GM23338 (cell line): ENCODE measurements at regions not wholly inside any gene's neighbourhood (a gene's known extent, or its start where the extent isn't known, plus 50 kb on each side); places are given as distances from the start of the nearest gene placed in this dataset.
A peak's percentile ranks its signal among the peaks of the same experiment; 100 is the strongest.

Source experiments
- ATAC-seq: fragments of 200-7000 bp; cut with Tn5 transposase; 3 replicates; pipeline ENCODE4 v1.9.1; 2020
- DNase-seq: peaks from one replicate; pipeline ENCODE4 v3.0.0-alpha.2; 2015; ENCODE audit warnings: low spot score
- H2AFZ ChIP-seq: fragments of 200-600 bp; sonication (generic); 2 replicates; pipeline ENCODE4 v1.8.0; 2016; ENCODE audit warnings: antibody characterized with exemption, mild to moderate bottlenecking, moderate library complexity
- H3F3A ChIP-seq: fragments of 200-600 bp; sonication (generic); replicated peaks from 2 replicates; pipeline ENCODE4 v1.8.0; 2017; ENCODE audit warnings: antibody characterized with exemption, mixed run types, low read depth
- H3K27ac ChIP-seq: fragments of 200-600 bp; sonication (generic); 2 replicates; pipeline ENCODE4 v1.6.1; 2016; ENCODE audit warnings: low read depth
- H3K27me3 ChIP-seq: fragments of 200-600 bp; sonication (generic); 2 replicates; pipeline ENCODE4 v1.8.0; 2016; ENCODE audit warnings: mild to moderate bottlenecking, mixed run types, moderate library complexity; ENCODE audit not compliant: insufficient read depth
- H3K36me3 ChIP-seq: fragments of 200-600 bp; sonication (generic); 2 replicates; pipeline ENCODE4 v1.8.0; 2016; ENCODE audit warnings: mild to moderate bottlenecking; ENCODE audit not compliant: insufficient read depth
- H3K4me1 ChIP-seq: fragments of 200-600 bp; sonication (generic); 2 replicates; pipeline ENCODE4 v1.8.0; 2016; ENCODE audit warnings: mild to moderate bottlenecking, moderate library complexity; ENCODE audit not compliant: insufficient read depth
- H3K4me2 ChIP-seq: fragments of 200-600 bp; sonication (generic); 2 replicates; pipeline ENCODE4 v1.7.1; 2017; ENCODE audit warnings: mixed run types
- H3K4me3 ChIP-seq: fragments of 200-600 bp; sonication (generic); 2 replicates; pipeline ENCODE4 v1.6.1; 2016; ENCODE audit warnings: mixed run types
- H3K79me2 ChIP-seq: fragments of 200-600 bp; sonication (generic); replicated peaks from 2 replicates; pipeline ENCODE4 v1.8.0; 2017; ENCODE audit warnings: mild to moderate bottlenecking; ENCODE audit not compliant: insufficient read depth
- H3K9me2 ChIP-seq: fragments of 200-600 bp; sonication (generic); 2 replicates; pipeline ENCODE4 v1.8.0; 2017; ENCODE audit not compliant: insufficient read depth
- H4K20me1 ChIP-seq: fragments of 200-600 bp; sonication (generic); replicated peaks from 2 replicates; pipeline ENCODE4 v1.8.0; 2017; ENCODE audit warnings: mild to moderate bottlenecking; ENCODE audit not compliant: insufficient read depth
- H3K27ac Mint-ChIP-seq: 2 replicates; pipeline ENCODE4 v1.8.0; 2020; ENCODE audit warnings: inconsistent platforms, mild to moderate bottlenecking, moderate library complexity, mixed read lengths
- H3K27me3 Mint-ChIP-seq: 3 replicates; pipeline ENCODE4 v1.8.0; 2022; ENCODE audit warnings: low read depth, mild to moderate bottlenecking, moderate library complexity, mixed read lengths, inconsistent platforms; ENCODE audit not compliant: insufficient read depth, poor library complexity
- H3K36me3 Mint-ChIP-seq: 3 replicates; pipeline ENCODE4 v1.8.0; 2021; ENCODE audit warnings: low read depth, mild to moderate bottlenecking, inconsistent platforms, moderate library complexity, mixed read lengths
- H3K4me1 Mint-ChIP-seq: 3 replicates; pipeline ENCODE4 v1.8.0; 2020; ENCODE audit warnings: mild to moderate bottlenecking, inconsistent platforms, mixed read lengths
- H3K4me3 Mint-ChIP-seq: 3 replicates; pipeline ENCODE4 v1.8.0; 2021; ENCODE audit warnings: moderate library complexity, mild to moderate bottlenecking, inconsistent platforms, mixed read lengths
- H3K9me3 Mint-ChIP-seq: 3 replicates; pipeline ENCODE4 v1.8.0; 2020; ENCODE audit warnings: moderate library complexity, mild to moderate bottlenecking, inconsistent platforms, mixed read lengths
- CREB1 ChIP-seq: fragments of 250-450 bp; sonication (Bioruptor Pico); IDR thresholded peaks from 2 replicates; pipeline ENCODE4 v1.5.0; 2020; ENCODE audit warnings: low read depth, mild to moderate bottlenecking, moderate library complexity
- EZH2phosphoT487 ChIP-seq: fragments of 200-600 bp; sonication (generic); IDR thresholded peaks from one replicate; pipeline ENCODE4 v1.8.1; 2018; ENCODE audit warnings: antibody characterized with exemption; ENCODE audit not compliant: unreplicated experiment
- JUNB ChIP-seq: IDR thresholded peaks from one replicate; pipeline ENCODE4 v1.6.1; 2016; ENCODE audit warnings: antibody characterized with exemption; ENCODE audit not compliant: unreplicated experiment
- NANOG ChIP-seq: IDR thresholded peaks from 2 replicates; pipeline ENCODE4 v1.6.1; 2016; ENCODE audit warnings: antibody characterized with exemption, borderline replicate concordance
- POLR2AphosphoS5 ChIP-seq: IDR thresholded peaks from 2 replicates; pipeline ENCODE4 v1.6.1; 2016; ENCODE audit warnings: antibody characterized with exemption, low read depth
- STAT1 ChIP-seq: IDR thresholded peaks from one replicate; pipeline ENCODE4 v1.6.1; 2016; ENCODE audit warnings: antibody characterized with exemption; ENCODE audit not compliant: unreplicated experiment
- ZNF114 ChIP-seq: fragments of 250-450 bp; sonication (Bioruptor Pico); IDR thresholded peaks from 2 replicates; pipeline ENCODE4 v1.5.0; 2020; ENCODE audit warnings: mild to moderate bottlenecking, moderate library complexity

DNA sequence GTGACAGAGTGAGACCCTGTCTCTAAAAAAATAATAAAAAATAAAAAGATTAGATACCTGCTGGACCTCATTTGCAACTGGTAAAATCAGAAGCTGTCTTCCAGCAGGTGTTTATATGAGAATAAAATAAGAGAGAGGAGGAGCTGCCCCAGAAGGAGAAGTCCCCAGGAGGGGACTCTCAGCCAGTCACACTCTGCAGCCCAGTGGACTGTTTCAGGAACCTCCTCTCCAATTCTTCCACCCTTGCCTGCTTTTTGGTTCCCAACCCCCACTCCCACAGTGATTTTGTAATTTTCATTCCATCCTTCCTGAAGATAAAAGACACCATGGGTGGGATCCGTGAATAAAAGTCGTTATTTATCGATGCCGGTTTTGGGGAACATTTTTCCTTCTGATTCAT, 56.9 kb upstream of the TSHZ3 start:
- Histone ChIP-seq H3K4me3 (no peak overlapping the region), H3K9me2 (peaks cover 41% of the 10 kb centered on the region), H2AFZ (no peak overlapping the region), H3K36me3 (no peaks in the 10 kb centered on the region), H4K20me1 (no peaks in the 10 kb centered on the region), H3K4me2 (no peak overlapping the region), H3K27ac (no peak overlapping the region), H3K4me1 (peaks cover 12% of the 10 kb centered on the region), H3K79me2 (no peaks in the 10 kb centered on the region), H3F3A (no peaks in the 10 kb centered on the region), H3K27me3 (no peaks in the 10 kb centered on the region)
- H3K36me3 Mint-ChIP-seq, result peaks cover 3% of the 10 kb centered on the region; the same call in 2 of the 3 replicates
- DNase-seq (no peak), ATAC-seq (no peak)
- no peaks in the 10 kb centered on the region; the same call in 2 of the 3 replicates for H3K9me3 Mint-ChIP-seq
- no peaks in the 10 kb centered on the region for H3K27me3 Mint-ChIP-seq
- H3K4me1 Mint-ChIP-seq, result peaks cover 18% of the 10 kb centered on the region
- TF ChIP-seq ZNF114 (CRISPR knock-in tag) (no peak), JUNB (no peak), POLR2AphosphoS5 (no peak), CREB1 (CRISPR knock-in tag) (no peak), STAT1 (no peak)
- no peak overlapping the region for H3K4me3 Mint-ChIP-seq
- H3K27ac Mint-ChIP-seq, result no peak overlapping the region

DNA sequence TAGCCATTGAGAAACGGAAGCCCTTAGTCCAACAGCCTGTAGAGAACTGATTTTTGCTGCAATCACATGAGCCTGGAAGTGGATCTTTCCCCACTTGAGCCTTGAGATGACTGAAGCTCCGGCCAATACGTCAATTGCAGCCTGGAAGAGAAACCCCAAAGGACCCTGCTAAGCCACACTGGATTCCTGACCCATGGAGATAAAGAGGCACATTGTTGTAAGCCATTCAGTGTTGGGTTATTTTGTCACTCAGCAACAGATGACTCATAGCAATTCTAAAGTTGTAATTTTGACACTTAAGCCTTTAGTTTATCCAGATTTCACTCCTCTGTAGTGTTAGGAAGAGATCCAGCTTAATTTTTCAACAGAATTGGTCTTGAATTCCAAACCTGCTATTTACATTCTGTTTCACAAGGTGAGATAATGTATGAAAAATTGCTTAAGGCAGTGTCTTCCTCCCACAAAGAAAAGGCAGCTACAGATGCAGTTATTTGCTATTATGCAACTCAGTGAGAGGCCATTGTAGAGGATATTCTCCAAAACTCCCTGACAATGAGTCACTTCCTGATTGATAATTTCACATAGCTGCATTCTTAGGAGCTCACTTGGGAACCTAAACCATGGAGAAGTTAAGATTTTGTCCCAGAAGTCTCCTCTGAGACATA, 59.4 kb upstream of the TSHZ3 start:
- Mint-ChIP-seq H3K27me3 (peaks cover 2% of the 10 kb centered on the region), H3K36me3 (peaks cover 3% of the 10 kb centered on the region; the same call in 2 of the 3 replicates), H3K27ac (peak overlapping the region; percentile 80), H3K4me3 (no peak overlapping the region), H3K9me3 (no peaks in the 10 kb centered on the region; the same call in 2 of the 3 replicates), H3K4me1 (peaks cover 16% of the 10 kb centered on the region)
- Histone ChIP-seq H3K27ac (peak overlapping the region; percentile 87), H3K79me2 (no peaks in the 10 kb centered on the region), H2AFZ (0 out of 2 replicates have a peak overlapping the region, but pooled peaks have one; percentile 1), H3F3A (no peaks in the 10 kb centered on the region), H3K27me3 (no peaks in the 10 kb centered on the region), H3K4me2 (peak overlapping the region; percentile 2; the same call in 1 of the 2 replicates), H3K4me1 (peaks cover 12% of the 10 kb centered on the region), H3K9me2 (peaks cover 54% of the 10 kb centered on the region), H3K4me3 (no peak overlapping the region), H3K36me3 (no peaks in the 10 kb centered on the region), H4K20me1 (no peaks in the 10 kb centered on the region)
- ATAC-seq (no peak), DNase-seq (no peak)
- peak; percentile 55; the same call in 1 of the 2 replicates for TF ChIP-seq NANOG
- no peak for TF ChIP-seq EZH2phosphoT487

DNA sequence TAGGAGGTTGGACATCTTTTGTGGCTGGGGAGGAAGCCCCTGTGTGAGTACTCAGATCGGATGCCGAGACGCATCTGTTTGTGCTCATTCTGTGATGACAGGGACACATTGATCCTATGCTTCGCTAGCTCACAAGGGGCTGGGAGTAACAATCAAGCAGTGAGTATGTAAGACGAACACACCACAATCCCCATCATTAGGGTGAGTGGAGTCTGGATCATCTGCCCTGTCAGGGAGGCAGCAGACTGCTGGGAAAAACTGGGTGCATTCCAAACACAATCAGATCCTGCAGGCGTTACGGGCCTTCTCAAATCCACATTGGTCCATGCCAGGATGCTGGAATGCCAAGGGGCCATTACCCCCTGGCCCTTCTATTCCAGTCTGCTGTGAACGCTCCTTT, 64.1 kb upstream of the TSHZ3 start:
- Histone ChIP-seq H3K27ac (no peak overlapping the region), H3K4me3 (no peak overlapping the region), H3K27me3 (no peaks in the 10 kb centered on the region), H3F3A (no peaks in the 10 kb centered on the region), H4K20me1 (no peaks in the 10 kb centered on the region), H3K4me2 (no peak overlapping the region), H3K79me2 (no peaks in the 10 kb centered on the region), H3K9me2 (peaks cover 31% of the 10 kb centered on the region), H3K36me3 (no peaks in the 10 kb centered on the region), H2AFZ (no peak overlapping the region), H3K4me1 (peaks cover 25% of the 10 kb centered on the region)
- Mint-ChIP-seq H3K27me3 (peaks cover 10% of the 10 kb centered on the region), H3K4me3 (no peak overlapping the region), H3K4me1 (peaks cover 35% of the 10 kb centered on the region), H3K27ac (no peak overlapping the region), H3K9me3 (no peaks in the 10 kb centered on the region), H3K36me3 (peaks cover 7% of the 10 kb centered on the region; the same call in 2 of the 3 replicates)
- no peak for DNase-seq
- no peak for ATAC-seq
- TF ChIP-seq CREB1 (CRISPR knock-in tag), result no peak
- no peak for TF ChIP-seq NANOG
- no peak for TF ChIP-seq EZH2phosphoT487
